HuH-7 (cell line): ENCODE measurements at regions not wholly inside any gene's neighbourhood (a gene's known extent, or its start where the extent isn't known, plus 50 kb on each side); places are given as distances from the start of the nearest gene placed in this dataset.

Experiments
- DNase-seq: peaks from one replicate; pipeline ENCODE4 v3.0.0; 2011; ENCODE audit warnings: low spot score

DNA sequence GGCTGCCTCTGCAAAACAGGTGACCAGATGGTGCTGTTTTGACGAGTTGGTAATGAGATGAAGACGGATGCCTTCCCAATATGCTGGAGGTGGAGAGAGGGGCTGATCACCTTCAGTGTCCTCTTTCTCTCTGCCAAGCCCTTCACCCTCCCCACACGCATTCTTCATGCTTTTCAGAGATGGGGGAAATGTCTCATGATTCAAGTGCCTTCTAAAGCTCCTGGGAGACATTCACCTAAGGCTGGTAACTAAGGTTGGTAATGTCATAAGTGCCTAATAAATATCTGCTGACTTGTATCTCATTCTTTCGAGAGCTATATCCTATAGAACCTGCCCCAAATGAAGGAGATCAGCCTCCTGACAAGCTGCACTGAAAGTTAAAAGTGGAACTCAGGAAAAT, 86.2 kb upstream of the MBNL2 start:
- no peak for DNase-seq

DNA sequence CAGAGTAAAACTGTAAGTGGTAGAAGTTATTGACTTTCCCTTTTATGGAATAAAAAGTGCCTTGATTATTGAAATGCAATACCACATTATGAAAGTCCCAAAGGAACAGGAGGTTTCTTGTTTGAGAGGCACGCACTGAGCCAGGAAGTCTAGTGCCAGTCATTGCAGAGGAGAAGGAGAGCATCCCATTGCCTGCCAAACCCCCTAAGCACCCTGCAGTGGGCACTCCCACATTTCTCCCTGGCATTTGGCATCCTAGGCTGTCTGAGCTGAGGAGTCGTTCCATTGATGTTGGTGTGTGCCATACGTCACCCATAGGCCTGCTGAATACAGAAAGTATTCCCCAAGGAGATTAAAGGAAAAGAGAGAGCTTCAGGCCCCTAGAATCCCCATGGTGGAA, 85.7 kb upstream of the MBNL2 start:
- DNase-seq: no peak

DNA sequence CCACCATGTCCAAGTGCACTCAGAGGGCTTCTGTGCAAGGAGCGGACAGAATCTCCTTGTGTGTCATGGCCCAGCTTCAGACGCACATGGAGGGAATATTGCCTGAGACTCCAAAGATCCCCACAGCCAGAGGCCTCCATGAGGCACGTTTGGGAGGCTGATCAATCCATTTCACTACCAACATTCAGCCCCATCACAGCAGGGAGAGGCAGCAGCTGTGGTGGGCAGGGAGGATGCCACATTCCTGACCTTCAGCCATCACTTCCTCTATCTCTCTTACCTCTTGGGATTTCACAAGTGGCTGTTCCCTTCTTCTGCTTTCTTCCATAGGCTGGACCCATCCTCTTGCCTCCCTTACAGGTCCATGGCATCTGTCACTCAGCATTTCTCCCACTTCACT, 82.4 kb upstream of the MBNL2 start:
- DNase-seq: no peak

DNA sequence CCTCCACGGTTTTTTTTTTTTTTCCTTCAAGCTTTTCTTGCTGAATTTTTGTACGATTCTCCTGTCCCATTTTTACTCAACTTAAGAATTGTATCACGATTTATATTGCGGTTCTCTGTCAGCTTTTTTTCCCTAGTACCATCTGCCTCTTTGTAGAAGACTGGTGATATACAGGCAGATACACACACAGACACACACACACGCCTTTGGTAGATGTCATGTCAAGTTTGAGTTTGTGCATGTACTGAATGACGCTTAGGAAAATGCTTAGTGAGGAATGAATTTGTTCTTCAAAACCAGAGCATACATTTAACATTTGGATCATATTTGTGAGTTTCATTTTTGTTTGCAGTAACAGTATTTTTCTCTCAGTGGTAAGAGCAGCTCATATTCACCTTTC, 82.0 kb upstream of the MBNL2 start:
- DNase-seq: no peak

DNA sequence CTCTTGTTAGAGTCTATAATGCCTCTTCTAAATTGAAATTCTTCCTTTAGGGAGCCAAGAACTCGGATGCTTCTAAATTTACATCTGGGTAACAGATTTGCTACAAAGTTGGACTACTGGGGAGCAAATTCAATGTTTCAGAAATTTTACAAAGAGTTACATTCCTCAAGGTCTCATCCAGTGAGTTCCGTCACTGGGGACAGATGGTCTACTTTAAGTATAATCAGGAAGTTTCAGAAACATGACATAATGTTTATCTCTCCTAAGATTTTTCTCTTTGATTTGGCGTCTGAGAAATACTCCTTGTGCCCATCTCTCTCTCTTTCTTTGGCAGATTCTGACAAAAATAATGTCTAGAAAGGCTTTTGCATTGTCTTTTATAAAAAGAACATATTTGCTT, 81.5 kb upstream of the MBNL2 start:
- no peak for DNase-seq

DNA sequence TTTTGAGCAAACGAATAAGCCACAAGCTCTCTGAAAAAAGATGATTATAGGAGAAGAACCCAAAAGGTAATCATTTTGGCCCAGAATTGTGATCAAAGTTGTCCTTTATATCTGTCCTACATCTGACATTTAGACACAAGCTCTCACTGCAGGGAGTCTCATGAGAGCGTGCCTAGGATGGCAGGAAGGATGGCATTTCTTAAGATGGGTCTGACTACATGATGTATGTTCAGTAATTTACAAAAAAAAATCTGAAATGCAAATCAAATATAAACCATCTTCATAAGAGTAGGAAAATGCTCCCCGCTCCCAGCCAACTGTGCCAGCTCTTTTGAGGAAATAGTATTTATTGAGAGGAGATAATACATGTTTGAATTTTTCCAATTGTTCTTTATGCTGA, 81.0 kb upstream of the MBNL2 start:
- DNase-seq: no peak

DNA sequence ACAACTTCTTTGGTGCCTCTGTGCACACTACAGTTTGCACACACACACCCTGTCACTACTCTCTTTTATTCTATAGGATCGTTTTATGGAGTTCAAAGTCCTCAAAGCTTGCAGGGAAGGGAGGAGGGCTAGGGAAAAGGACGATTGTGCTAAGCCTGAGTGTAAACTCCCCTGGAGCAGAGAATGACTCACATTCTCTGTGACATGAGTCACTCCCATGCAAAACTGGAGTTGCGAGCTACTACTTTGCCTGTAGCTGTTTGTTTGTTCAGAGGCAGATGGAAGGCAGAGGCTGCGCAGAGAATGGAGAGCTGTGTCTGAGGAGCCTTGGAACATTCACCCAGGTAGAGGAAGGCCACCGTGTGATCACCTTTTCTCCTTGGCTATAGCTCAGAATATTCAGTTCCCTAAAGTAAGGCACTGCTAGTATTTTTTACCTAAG, 80.5 kb upstream of the MBNL2 start:
- peak; percentile 32 for DNase-seq

DNA sequence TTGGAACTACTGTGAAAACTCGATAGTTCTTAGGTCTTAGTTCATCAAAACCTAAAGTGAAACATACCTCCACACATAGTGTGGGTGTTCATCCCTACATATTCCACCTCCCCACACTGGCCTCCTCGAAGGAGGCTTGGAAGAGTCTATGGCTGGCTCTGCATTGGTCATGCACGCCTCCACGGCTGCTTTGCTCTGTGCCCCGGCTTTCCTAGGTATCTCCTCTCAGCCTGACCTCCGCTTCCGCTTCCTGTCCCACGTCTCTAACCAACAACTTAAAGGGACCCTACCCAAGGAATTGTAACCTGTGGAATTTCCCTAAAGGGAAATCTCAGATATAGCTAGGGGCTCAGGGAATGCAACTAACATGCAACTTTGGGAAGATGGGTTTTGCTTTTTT, 79.7 kb upstream of the MBNL2 start:
- DNase-seq: peak; percentile 12

DNA sequence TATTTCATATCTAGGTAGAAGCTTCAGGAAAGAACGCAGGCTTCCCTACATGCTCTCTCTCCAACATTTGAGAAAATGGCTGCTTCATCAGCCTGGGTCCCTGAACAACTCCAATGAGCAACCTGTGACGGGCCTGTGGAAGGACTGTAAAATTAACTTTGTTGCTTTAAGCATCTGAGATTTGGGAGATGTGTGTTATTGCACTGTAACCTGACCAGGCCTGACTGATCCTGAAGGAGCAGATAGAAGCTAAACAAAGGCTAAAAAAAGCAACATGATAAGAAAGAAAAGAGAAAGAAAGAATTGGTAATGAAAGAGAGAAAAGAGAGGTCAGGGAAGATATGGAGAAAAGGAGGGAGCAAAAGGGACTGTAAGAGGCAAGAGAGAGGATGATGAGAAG, 77.1 kb upstream of the MBNL2 start:
- DNase-seq: no peak

DNA sequence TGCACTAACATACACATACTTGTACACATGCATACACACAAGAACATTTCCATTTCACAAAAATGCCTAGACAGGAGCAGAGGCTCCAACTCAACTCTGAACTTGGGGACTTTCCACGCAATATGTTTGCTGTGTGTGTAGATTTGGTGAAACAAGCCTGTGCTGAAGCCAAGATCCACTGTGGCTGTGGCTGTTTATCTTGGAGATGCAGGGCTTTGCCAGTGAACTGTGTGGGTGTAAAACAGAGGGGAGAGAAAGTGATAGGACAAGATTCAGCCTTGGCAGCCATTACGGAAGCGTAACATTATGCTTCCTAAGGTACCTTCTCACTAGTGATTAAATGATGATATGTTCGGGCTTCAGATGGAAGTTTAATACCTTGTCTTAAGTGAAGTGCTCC, 73.2 kb upstream of the MBNL2 start:
- no peak for DNase-seq

DNA sequence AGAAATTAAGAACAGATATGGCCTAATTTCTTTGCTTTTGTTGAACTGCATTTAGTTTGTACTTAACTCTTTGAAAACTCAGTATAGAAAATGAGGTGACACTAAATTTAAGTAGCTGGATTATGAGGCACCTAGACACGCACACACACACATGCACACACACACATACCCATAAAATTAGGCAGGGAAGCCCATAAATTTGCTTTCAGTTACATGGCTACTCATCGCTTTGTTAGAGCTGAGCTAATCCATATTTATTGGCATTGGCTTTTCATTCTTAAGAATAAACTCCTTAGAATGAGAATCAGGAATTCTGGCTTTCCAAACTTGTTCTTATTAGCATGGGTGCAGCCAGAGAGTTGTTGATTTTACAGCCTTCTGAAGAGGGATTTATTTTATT, 61.7 kb upstream of the MBNL2 start:
- DNase-seq: no peak

DNA sequence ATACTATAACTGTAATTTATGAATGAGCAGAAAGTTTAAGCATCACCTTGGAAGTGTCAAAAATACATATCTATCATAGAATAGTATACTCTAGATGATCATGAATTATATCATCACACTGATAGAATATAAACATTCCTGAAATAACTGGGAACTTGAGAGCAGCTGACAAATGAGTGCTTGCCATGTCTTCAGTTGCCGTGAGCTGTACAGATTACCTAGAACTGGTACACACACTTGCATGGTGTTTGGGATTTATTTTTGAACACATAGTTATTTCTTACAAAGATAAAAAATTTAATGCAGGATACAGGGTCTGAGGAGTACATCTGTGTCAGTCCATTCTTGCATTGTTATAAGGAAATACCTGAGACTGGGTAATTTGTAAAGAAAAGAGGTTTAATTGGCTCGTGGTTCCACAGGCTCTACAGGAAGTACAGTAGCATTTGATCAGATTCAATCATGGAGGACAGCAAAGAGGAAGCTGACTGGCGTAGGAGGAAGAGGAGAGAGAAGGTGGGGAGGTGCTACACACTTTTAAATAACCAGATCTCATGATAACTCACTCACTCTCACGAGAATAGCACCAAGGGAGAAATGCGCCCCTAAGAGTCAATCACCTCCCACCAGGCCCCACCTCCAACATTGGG, 60.4 kb upstream of the MBNL2 start:
- DNase-seq: no peak

DNA sequence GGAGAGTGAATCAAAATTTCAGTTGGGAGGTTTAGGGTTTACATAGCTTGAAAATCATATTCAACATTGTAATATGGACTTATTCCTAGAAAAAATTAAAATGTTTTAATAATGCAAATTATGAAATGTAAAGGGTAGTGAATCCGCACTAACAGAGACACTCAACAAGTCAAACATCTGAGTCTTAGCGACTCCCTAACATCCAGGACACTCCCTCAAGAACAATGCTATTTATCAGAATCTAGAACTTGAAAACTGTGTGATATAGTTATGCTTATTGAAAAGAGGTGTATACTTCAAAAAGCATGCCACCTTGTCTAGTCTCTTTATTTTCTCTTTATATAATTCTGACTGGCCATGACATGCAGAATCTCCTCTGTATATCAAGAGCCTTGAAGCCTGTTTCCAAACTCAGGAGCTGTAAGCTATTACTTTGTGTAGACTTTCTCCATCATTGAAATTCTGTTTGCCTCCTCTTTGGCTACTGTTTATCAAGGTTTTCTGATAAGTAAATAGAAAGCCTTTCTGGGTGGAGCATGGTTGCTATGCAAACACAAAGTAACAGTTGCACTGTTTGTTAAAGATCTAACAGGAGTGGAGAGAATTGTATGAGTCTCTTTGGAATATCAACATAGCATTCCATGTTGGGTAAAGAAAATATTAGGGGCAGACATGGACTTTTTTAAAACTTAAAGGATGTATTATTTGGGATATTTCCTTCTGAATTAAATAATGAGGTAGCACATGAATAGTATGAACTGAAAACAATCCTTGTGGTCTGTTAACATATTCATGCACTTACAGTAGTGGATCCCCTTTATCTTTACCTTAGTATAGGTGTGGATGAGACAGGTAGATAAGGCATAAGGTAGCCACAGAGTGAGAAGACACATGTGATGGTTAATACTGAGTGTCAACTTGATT, 56.4 kb upstream of the MBNL2 start:
- peak; percentile 10 for DNase-seq

DNA sequence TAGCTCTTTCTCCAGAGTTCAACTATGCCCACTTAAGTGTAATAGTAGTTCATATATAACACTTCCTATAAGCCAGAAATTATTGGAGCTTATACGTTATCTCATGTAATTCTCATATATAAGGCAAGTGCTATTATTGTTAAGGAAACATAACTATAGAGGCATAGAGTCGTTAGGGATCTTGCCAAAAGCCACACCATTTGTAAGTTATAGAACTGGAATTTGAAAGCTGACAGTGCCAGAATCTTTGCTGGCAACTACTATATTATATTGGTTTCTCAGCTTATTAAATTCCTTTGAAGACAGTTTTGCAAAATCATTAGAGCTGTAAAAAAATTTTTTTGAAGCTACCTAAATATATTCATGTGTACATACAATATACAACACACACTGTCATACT, 51.0 kb upstream of the MBNL2 start:
- DNase-seq: no peak
